GM23338 (cell line): ENCODE measurements at regions not wholly inside any gene's neighbourhood (a gene's known extent, or its start where the extent isn't known, plus 50 kb on each side); places are given as distances from the start of the nearest gene placed in this dataset.

Experiments
- ATAC-seq: fragments of 200-7000 bp; cut with Tn5 transposase; 3 replicates; pipeline ENCODE4 v1.9.1; 2020
- DNase-seq: peaks from one replicate; pipeline ENCODE4 v3.0.0-alpha.2; 2015; ENCODE audit warnings: low spot score
- H2AFZ ChIP-seq: fragments of 200-600 bp; sonication (generic); 2 replicates; pipeline ENCODE4 v1.8.0; 2016; ENCODE audit warnings: antibody characterized with exemption, mild to moderate bottlenecking, moderate library complexity
- H3F3A ChIP-seq: fragments of 200-600 bp; sonication (generic); replicated peaks from 2 replicates; pipeline ENCODE4 v1.8.0; 2017; ENCODE audit warnings: antibody characterized with exemption, mixed run types, low read depth
- H3K27ac ChIP-seq: fragments of 200-600 bp; sonication (generic); 2 replicates; pipeline ENCODE4 v1.6.1; 2016; ENCODE audit warnings: low read depth
- H3K27me3 ChIP-seq: fragments of 200-600 bp; sonication (generic); 2 replicates; pipeline ENCODE4 v1.8.0; 2016; ENCODE audit warnings: mild to moderate bottlenecking, mixed run types, moderate library complexity; ENCODE audit not compliant: insufficient read depth
- H3K36me3 ChIP-seq: fragments of 200-600 bp; sonication (generic); 2 replicates; pipeline ENCODE4 v1.8.0; 2016; ENCODE audit warnings: mild to moderate bottlenecking; ENCODE audit not compliant: insufficient read depth
- H3K4me1 ChIP-seq: fragments of 200-600 bp; sonication (generic); 2 replicates; pipeline ENCODE4 v1.8.0; 2016; ENCODE audit warnings: mild to moderate bottlenecking, moderate library complexity; ENCODE audit not compliant: insufficient read depth
- H3K4me2 ChIP-seq: fragments of 200-600 bp; sonication (generic); 2 replicates; pipeline ENCODE4 v1.7.1; 2017; ENCODE audit warnings: mixed run types
- H3K4me3 ChIP-seq: fragments of 200-600 bp; sonication (generic); 2 replicates; pipeline ENCODE4 v1.6.1; 2016; ENCODE audit warnings: mixed run types
- H3K79me2 ChIP-seq: fragments of 200-600 bp; sonication (generic); replicated peaks from 2 replicates; pipeline ENCODE4 v1.8.0; 2017; ENCODE audit warnings: mild to moderate bottlenecking; ENCODE audit not compliant: insufficient read depth
- H3K9me2 ChIP-seq: fragments of 200-600 bp; sonication (generic); 2 replicates; pipeline ENCODE4 v1.8.0; 2017; ENCODE audit not compliant: insufficient read depth
- H4K20me1 ChIP-seq: fragments of 200-600 bp; sonication (generic); replicated peaks from 2 replicates; pipeline ENCODE4 v1.8.0; 2017; ENCODE audit warnings: mild to moderate bottlenecking; ENCODE audit not compliant: insufficient read depth
- H3K27ac Mint-ChIP-seq: 2 replicates; pipeline ENCODE4 v1.8.0; 2020; ENCODE audit warnings: inconsistent platforms, mild to moderate bottlenecking, moderate library complexity, mixed read lengths
- H3K27me3 Mint-ChIP-seq: 3 replicates; pipeline ENCODE4 v1.8.0; 2022; ENCODE audit warnings: low read depth, mild to moderate bottlenecking, moderate library complexity, mixed read lengths, inconsistent platforms; ENCODE audit not compliant: insufficient read depth, poor library complexity
- H3K36me3 Mint-ChIP-seq: 3 replicates; pipeline ENCODE4 v1.8.0; 2021; ENCODE audit warnings: low read depth, mild to moderate bottlenecking, inconsistent platforms, moderate library complexity, mixed read lengths
- H3K4me1 Mint-ChIP-seq: 3 replicates; pipeline ENCODE4 v1.8.0; 2020; ENCODE audit warnings: mild to moderate bottlenecking, inconsistent platforms, mixed read lengths
- H3K4me3 Mint-ChIP-seq: 3 replicates; pipeline ENCODE4 v1.8.0; 2021; ENCODE audit warnings: moderate library complexity, mild to moderate bottlenecking, inconsistent platforms, mixed read lengths
- H3K9me3 Mint-ChIP-seq: 3 replicates; pipeline ENCODE4 v1.8.0; 2020; ENCODE audit warnings: moderate library complexity, mild to moderate bottlenecking, inconsistent platforms, mixed read lengths
- CREB1 ChIP-seq: fragments of 250-450 bp; sonication (Bioruptor Pico); IDR thresholded peaks from 2 replicates; pipeline ENCODE4 v1.5.0; 2020; ENCODE audit warnings: low read depth, mild to moderate bottlenecking, moderate library complexity
- CTCF ChIP-seq, 2 experiments: fragments of 200-600 bp in 1 of 2; sonication (generic) in 1 of 2; conservative IDR thresholded peaks; 2 replicates each; pipeline versions ENCODE4 v1.5.1 to v1.6.1; 2016 to 2017; ENCODE audit warnings: antibody characterized with exemption in 2 of 2, low read depth in 2 of 2, mild to moderate bottlenecking in 2 of 2, moderate library complexity in 1 of 2
- EZH2 ChIP-seq: fragments of 200-600 bp; sonication (generic); IDR thresholded peaks from one replicate; pipeline ENCODE4 v1.8.0; 2017; ENCODE audit warnings: antibody characterized with exemption, mild to moderate bottlenecking, low read depth; ENCODE audit not compliant: unreplicated experiment
- EZH2phosphoT487 ChIP-seq: fragments of 200-600 bp; sonication (generic); IDR thresholded peaks from one replicate; pipeline ENCODE4 v1.8.1; 2018; ENCODE audit warnings: antibody characterized with exemption; ENCODE audit not compliant: unreplicated experiment
- JUNB ChIP-seq: IDR thresholded peaks from one replicate; pipeline ENCODE4 v1.6.1; 2016; ENCODE audit warnings: antibody characterized with exemption; ENCODE audit not compliant: unreplicated experiment
- NANOG ChIP-seq: IDR thresholded peaks from 2 replicates; pipeline ENCODE4 v1.6.1; 2016; ENCODE audit warnings: antibody characterized with exemption, borderline replicate concordance
- POLR2AphosphoS5 ChIP-seq: IDR thresholded peaks from 2 replicates; pipeline ENCODE4 v1.6.1; 2016; ENCODE audit warnings: antibody characterized with exemption, low read depth
- STAT1 ChIP-seq: IDR thresholded peaks from one replicate; pipeline ENCODE4 v1.6.1; 2016; ENCODE audit warnings: antibody characterized with exemption; ENCODE audit not compliant: unreplicated experiment
- ZNF114 ChIP-seq: fragments of 250-450 bp; sonication (Bioruptor Pico); IDR thresholded peaks from 2 replicates; pipeline ENCODE4 v1.5.0; 2020; ENCODE audit warnings: mild to moderate bottlenecking, moderate library complexity
- ZNF331 ChIP-seq: fragments of 250-450 bp; sonication (Bioruptor Pico); IDR thresholded peaks from 2 replicates; pipeline ENCODE4 v1.5.0; 2020; ENCODE audit warnings: low read depth, mild to moderate bottlenecking, moderate library complexity
- TF ChIP-seq, protein P1 (sequence below): IDR thresholded peaks from 2 replicates; pipeline ENCODE4 v1.6.1; 2016; ENCODE audit warnings: antibody characterized with exemption
- TF ChIP-seq, protein P2 (sequence below): fragments of 250-450 bp; sonication (Bioruptor Pico); IDR thresholded peaks from 2 replicates; pipeline ENCODE4 v1.5.0; 2020; ENCODE audit warnings: mild to moderate bottlenecking, moderate library complexity
- TF ChIP-seq, protein P3 (sequence below): IDR thresholded peaks from one replicate; pipeline ENCODE4 v1.6.1; 2018; ENCODE audit warnings: antibody characterized with exemption; ENCODE audit not compliant: unreplicated experiment

DNA sequence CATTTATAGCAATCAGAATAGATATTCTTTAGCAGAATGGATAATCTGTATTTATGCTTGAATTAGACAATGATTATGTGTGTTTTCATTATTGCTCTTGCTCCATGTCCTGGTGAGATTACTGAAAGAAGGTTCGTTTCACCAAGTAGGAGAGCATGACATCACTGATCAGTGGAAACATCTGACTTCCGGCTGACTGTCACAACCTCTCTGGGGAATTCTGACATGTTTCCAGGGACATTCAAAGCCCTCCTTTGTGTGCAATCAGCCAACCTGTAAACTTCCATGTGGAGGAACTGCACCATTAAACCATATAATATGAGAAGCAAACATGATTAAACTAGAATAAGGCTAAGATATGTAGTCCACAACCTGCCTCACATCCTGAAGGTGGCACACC is 424.8 kb upstream of the ADGRL4 start:
- no peak overlapping the region for H3K4me3 ChIP-seq
- no peak for ATAC-seq
- H3K27ac ChIP-seq = no peak overlapping the region
- no peaks in the 10 kb centered on the region for H3K9me2 ChIP-seq
- Mint-ChIP-seq H3K4me1 (no peaks in the 10 kb centered on the region), H3K4me3 (no peak overlapping the region), H3K27ac (no peak overlapping the region), H3K9me3 (no peaks in the 10 kb centered on the region), H3K27me3 (no peaks in the 10 kb centered on the region), H3K36me3 (no peaks in the 10 kb centered on the region)
- no peaks in the 10 kb centered on the region for H3K27me3 ChIP-seq
- no peaks in the 10 kb centered on the region for H4K20me1 ChIP-seq
- H3K4me2 ChIP-seq = no peak overlapping the region
- DNase-seq = no peak
- H3K36me3 ChIP-seq = no peaks in the 10 kb centered on the region
- no peaks in the 10 kb centered on the region for H3F3A ChIP-seq
- no peaks in the 10 kb centered on the region for H3K4me1 ChIP-seq
- TF ChIP-seq, protein P1, sequence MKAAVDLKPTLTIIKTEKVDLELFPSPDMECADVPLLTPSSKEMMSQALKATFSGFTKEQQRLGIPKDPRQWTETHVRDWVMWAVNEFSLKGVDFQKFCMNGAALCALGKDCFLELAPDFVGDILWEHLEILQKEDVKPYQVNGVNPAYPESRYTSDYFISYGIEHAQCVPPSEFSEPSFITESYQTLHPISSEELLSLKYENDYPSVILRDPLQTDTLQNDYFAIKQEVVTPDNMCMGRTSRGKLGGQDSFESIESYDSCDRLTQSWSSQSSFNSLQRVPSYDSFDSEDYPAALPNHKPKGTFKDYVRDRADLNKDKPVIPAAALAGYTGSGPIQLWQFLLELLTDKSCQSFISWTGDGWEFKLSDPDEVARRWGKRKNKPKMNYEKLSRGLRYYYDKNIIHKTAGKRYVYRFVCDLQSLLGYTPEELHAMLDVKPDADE = no peak
- TF ChIP-seq, protein P2, sequence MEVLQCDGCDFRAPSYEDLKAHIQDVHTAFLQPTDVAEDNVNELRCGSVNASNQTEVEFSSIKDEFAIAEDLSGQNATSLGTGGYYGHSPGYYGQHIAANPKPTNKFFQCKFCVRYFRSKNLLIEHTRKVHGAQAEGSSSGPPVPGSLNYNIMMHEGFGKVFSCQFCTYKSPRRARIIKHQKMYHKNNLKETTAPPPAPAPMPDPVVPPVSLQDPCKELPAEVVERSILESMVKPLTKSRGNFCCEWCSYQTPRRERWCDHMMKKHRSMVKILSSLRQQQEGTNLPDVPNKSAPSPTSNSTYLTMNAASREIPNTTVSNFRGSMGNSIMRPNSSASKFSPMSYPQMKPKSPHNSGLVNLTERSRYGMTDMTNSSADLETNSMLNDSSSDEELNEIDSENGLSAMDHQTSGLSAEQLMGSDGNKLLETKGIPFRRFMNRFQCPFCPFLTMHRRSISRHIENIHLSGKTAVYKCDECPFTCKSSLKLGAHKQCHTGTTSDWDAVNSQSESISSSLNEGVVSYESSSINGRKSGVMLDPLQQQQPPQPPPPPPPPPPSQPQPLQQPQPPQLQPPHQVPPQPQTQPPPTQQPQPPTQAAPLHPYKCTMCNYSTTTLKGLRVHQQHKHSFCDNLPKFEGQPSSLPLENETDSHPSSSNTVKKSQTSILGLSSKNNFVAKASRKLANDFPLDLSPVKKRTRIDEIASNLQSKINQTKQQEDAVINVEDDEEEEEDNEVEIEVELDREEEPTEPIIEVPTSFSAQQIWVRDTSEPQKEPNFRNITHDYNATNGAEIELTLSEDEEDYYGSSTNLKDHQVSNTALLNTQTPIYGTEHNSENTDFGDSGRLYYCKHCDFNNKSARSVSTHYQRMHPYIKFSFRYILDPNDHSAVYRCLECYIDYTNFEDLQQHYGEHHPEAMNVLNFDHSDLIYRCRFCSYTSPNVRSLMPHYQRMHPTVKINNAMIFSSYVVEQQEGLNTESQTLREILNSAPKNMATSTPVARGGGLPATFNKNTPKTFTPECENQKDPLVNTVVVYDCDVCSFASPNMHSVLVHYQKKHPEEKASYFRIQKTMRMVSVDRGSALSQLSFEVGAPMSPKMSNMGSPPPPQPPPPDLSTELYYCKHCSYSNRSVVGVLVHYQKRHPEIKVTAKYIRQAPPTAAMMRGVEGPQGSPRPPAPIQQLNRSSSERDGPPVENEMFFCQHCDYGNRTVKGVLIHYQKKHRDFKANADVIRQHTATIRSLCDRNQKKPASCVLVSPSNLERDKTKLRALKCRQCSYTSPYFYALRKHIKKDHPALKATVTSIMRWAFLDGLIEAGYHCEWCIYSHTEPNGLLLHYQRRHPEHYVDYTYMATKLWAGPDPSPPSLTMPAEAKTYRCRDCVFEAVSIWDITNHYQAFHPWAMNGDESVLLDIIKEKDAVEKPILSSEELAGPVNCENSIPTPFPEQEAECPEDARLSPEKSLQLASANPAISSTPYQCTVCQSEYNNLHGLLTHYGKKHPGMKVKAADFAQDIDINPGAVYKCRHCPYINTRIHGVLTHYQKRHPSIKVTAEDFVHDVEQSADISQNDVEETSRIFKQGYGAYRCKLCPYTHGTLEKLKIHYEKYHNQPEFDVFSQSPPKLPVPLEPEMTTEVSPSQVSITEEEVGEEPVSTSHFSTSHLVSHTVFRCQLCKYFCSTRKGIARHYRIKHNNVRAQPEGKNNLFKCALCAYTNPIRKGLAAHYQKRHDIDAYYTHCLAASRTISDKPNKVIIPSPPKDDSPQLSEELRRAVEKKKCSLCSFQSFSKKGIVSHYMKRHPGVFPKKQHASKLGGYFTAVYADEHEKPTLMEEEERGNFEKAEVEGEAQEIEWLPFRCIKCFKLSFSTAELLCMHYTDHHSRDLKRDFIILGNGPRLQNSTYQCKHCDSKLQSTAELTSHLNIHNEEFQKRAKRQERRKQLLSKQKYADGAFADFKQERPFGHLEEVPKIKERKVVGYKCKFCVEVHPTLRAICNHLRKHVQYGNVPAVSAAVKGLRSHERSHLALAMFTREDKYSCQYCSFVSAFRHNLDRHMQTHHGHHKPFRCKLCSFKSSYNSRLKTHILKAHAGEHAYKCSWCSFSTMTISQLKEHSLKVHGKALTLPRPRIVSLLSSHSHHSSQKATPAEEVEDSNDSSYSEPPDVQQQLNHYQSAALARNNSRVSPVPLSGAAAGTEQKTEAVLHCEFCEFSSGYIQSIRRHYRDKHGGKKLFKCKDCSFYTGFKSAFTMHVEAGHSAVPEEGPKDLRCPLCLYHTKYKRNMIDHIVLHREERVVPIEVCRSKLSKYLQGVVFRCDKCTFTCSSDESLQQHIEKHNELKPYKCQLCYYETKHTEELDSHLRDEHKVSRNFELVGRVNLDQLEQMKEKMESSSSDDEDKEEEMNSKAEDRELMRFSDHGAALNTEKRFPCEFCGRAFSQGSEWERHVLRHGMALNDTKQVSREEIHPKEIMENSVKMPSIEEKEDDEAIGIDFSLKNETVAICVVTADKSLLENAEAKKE (CRISPR knock-in tag) = no peak
- TF ChIP-seq, protein P3, sequence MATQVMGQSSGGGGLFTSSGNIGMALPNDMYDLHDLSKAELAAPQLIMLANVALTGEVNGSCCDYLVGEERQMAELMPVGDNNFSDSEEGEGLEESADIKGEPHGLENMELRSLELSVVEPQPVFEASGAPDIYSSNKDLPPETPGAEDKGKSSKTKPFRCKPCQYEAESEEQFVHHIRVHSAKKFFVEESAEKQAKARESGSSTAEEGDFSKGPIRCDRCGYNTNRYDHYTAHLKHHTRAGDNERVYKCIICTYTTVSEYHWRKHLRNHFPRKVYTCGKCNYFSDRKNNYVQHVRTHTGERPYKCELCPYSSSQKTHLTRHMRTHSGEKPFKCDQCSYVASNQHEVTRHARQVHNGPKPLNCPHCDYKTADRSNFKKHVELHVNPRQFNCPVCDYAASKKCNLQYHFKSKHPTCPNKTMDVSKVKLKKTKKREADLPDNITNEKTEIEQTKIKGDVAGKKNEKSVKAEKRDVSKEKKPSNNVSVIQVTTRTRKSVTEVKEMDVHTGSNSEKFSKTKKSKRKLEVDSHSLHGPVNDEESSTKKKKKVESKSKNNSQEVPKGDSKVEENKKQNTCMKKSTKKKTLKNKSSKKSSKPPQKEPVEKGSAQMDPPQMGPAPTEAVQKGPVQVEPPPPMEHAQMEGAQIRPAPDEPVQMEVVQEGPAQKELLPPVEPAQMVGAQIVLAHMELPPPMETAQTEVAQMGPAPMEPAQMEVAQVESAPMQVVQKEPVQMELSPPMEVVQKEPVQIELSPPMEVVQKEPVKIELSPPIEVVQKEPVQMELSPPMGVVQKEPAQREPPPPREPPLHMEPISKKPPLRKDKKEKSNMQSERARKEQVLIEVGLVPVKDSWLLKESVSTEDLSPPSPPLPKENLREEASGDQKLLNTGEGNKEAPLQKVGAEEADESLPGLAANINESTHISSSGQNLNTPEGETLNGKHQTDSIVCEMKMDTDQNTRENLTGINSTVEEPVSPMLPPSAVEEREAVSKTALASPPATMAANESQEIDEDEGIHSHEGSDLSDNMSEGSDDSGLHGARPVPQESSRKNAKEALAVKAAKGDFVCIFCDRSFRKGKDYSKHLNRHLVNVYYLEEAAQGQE = no peak
- no peak for TF ChIP-seq EZH2phosphoT487
- TF ChIP-seq ZNF114 = no peak
- no peak for TF ChIP-seq ZNF331 (CRISPR knock-in tag)
- TF ChIP-seq JUNB = no peak
- no peak for TF ChIP-seq STAT1
- no peak for TF ChIP-seq EZH2
- TF ChIP-seq POLR2AphosphoS5 = no peak
- TF ChIP-seq CTCF (conservative IDR thresholded peaks at IDR 0.05; ENCODE audit: low read depth in 2 of 2) = no peak
- no peak for TF ChIP-seq CREB1 (CRISPR knock-in tag)
- no peak for TF ChIP-seq NANOG
- no peaks in the 10 kb centered on the region for H3K79me2 ChIP-seq
- no peak overlapping the region for H2AFZ ChIP-seq
